Epithelial cell of esophagus (primary cell): ENCODE measurements at regions not wholly inside any gene's neighbourhood (a gene's known extent, or its start where the extent isn't known, plus 50 kb on each side); places are given as distances from the start of the nearest gene placed in this dataset.

Source experiments
- DNase-seq: peaks from one replicate; pipeline ENCODE4 v3.0.0; 2010; ENCODE audit warnings: low read depth
- H3K4me3 ChIP-seq: 2 replicates; pipeline ENCODE4 v1.5.1; 2011; ENCODE audit warnings: mild to moderate bottlenecking, low read length, control low read depth
- TF ChIP-seq, protein P1 (sequence below): IDR thresholded peaks from 2 replicates; pipeline ENCODE4 v1.5.1; 2011; ENCODE audit warnings: low read depth, mild to moderate bottlenecking, low read length, control low read depth, inconsistent platforms; ENCODE audit not compliant: insufficient read depth; ENCODE audit errors: missing control alignments

DNA sequence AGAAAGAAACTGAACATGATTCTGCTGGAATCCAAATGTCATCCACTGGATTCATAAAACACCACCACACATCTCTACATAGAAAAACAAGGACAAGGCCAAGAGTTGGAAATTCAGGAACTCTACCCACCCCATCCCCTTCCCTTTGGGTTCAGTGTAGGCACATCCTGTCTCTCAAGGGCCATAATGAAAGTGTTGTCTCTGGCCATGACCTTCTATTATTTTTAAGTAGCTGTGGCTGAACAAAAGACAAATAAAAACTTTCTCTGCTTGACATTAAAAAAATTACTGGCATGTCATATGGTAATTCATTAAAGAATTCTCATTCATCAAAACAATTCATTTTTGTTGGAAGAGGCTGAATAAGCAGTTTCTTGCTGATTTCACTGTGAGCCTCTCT lies 54.9 kb upstream of the ZBTB18 start:
- DNase-seq = no peak
- TF ChIP-seq, protein P1, sequence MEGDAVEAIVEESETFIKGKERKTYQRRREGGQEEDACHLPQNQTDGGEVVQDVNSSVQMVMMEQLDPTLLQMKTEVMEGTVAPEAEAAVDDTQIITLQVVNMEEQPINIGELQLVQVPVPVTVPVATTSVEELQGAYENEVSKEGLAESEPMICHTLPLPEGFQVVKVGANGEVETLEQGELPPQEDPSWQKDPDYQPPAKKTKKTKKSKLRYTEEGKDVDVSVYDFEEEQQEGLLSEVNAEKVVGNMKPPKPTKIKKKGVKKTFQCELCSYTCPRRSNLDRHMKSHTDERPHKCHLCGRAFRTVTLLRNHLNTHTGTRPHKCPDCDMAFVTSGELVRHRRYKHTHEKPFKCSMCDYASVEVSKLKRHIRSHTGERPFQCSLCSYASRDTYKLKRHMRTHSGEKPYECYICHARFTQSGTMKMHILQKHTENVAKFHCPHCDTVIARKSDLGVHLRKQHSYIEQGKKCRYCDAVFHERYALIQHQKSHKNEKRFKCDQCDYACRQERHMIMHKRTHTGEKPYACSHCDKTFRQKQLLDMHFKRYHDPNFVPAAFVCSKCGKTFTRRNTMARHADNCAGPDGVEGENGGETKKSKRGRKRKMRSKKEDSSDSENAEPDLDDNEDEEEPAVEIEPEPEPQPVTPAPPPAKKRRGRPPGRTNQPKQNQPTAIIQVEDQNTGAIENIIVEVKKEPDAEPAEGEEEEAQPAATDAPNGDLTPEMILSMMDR = no peak
- H3K4me3 ChIP-seq = no peak overlapping the region

DNA sequence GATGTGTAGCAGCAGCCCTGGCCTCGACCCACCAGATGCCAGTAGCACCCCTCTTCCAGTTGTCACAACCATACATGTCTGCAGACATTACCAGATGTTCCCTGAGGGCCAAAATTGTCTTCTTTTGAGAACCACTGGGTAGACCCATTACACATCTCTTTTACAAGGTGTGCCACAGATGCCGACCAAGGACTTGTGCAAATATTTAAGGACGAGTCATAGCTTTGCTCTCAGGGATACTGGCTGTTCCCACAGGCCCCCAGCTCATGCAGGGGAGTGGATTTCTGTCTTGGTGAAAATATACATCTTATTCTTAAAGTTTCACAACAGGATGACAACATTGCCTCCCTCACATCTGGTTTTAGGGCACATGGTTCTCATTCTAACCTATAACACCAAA lies 59.4 kb upstream of the ZBTB18 start:
- TF ChIP-seq, protein P1 = no peak
- no peak for DNase-seq
- H3K4me3 ChIP-seq = no peak overlapping the region

DNA sequence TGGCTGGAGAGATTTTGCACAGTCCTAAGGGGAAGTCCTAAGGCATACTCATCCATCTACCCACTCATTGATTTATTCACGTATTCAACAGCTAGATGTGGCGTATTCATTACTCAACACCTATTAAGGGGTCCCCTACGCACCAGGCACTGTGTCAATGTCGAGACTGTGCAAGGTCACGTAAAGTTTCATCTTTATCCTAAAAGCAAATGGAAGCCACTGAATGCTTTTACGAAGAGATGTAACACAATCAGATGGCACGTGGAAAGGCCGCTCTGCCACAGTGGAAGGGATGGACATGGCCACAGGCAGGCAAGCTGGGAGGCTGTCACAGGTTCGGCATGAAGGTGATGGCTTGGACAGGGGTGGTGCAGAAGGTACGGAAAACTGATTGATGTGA lies 66.3 kb upstream of the ZBTB18 start:
- TF ChIP-seq, protein P1 = no peak
- H3K4me3 ChIP-seq = no peak overlapping the region
- DNase-seq = no peak

DNA sequence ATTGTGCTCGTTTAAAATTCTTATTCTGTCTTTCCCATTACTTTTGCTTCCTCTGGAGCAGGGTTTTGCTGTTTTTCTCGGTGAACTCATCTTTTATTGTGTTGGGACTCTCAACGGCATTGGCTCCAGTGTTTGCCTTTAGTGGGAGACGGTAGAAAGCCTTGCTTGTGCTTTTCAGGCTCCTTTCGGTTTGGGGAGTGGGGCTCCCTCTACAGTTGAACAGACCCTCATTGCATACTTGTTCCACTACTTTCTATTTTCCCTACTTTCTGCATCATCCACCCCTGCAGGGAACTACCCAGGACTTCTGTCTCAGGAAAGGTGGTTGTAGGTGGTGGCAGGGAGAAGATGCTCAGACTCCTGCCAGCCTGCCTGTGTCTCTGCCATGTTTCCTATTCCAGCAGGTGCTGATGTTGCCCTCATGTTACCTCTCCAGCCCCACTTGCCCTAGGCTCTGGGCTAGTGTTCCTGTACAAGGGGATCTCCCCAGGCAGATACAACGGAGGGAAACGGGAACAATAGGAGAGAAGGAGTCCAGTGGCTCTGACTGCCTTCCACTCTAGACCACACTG lies 68.5 kb upstream of the ZBTB18 start:
- no peak for DNase-seq
- TF ChIP-seq, protein P1 = no peak
- no peak overlapping the region for H3K4me3 ChIP-seq

DNA sequence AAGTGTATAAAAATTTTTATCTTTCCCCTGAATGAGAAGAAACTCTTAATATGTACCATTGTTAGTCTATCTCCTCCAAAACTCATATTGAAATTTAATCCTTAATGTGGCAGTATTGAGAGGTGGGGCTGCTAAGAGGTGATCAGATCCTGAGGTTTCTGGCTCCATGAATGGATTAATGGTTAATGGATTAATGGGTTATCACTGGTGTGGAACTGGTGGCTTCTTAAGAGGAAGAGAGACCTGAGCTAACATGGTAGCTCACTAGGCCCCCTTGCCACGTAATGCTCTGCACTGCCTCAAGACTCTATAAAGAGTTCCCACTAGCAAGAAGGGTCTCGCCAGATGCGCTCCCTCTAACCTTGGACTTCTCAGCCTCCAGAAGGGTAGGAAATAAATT lies 70.6 kb upstream of the ZBTB18 start:
- TF ChIP-seq, protein P1 = no peak
- H3K4me3 ChIP-seq = no peak overlapping the region
- DNase-seq = no peak

DNA sequence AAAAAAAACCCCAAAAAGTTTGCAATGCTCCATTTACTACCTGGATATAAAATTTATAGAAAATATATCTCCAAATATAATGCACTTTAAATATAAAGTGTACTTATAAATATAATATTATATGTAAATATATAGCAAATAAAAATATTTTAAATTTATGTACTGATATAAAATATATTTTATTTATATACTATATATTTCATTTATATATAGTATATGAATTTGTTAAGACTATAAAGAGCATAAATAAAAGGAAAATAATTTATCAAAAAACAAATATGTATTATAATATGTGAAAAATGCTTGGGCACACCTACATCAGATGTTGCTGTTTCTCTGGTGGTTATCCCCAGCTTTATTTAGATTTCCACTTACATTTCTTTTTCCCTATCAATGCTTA lies 71.0 kb upstream of the ZBTB18 start:
- no peak overlapping the region for H3K4me3 ChIP-seq
- TF ChIP-seq, protein P1 = no peak
- DNase-seq = no peak

DNA sequence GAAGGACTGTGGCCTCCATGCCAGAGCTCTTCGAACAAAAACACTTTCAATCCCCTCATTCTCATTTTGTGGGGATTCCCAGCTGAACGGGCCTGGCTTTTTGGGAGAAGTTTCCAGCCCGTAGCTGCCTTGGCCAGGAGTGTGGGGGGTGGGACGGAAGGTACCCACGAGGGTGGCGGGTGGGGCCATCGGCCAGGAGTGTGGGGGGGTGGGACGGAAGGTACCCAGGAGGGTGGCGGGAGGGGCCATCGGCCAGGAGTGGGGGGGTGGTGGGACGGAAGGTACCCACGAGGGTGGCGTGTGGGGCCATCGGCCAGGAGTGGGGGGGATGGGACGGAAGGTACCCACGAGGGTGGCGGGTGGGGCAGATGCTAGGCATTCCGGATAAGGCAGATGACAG lies 71.7 kb upstream of the ZBTB18 start:
- TF ChIP-seq, protein P1 = no peak
- no peak overlapping the region for H3K4me3 ChIP-seq
- DNase-seq = no peak
